ENCODE measurements at regions not wholly inside any gene's neighbourhood (a gene's known extent, or its start where the extent isn't known, plus 50 kb on each side); places are given as distances from the start of the nearest gene placed in this dataset.
"Not testable (repeated sequence)": the region's sequence is repeated elsewhere in the genome, so short reads cannot be mapped to it uniquely, and the experiment has no call there.

GRCh38 chr2:84373391-84373790, 85.7 kb downstream of the SUCLG1 start:
- no peak for DNase-seq

GRCh38 chr2:84362541-84362940, 96.5 kb downstream of the SUCLG1 start:
- DNase-seq = no peak

GRCh38 chr2:84338069-84338468, 121.0 kb downstream of the SUCLG1 start:
- DNase-seq = no peak

GRCh38 chr2:84327645-84328249, 131.3 kb downstream of the SUCLG1 start:
- no peak for DNase-seq

GRCh38 chr2:84326831-84327432, 132.1 kb downstream of the SUCLG1 start:
- no peak for DNase-seq

- no peak for DNase-seq
Observed at GRCh38 chr2:84323890-84324289, 135.2 kb downstream of the SUCLG1 start.

GRCh38 chr2:84320940-84321339, 138.1 kb downstream of the SUCLG1 start:
- DNase-seq = no peak

- DNase-seq = no peak
Observed at GRCh38 chr2:84319581-84319980, 139.5 kb downstream of the SUCLG1 start.

- DNase-seq = no peak
Observed at GRCh38 chr2:84317135-84317534, 141.9 kb downstream of the SUCLG1 start.

- peak; percentile 74 for DNase-seq
Observed at GRCh38 chr2:84314901-84315330, 144.2 kb downstream of the SUCLG1 start.

GRCh38 chr2:84314250-84314649, 144.8 kb downstream of the SUCLG1 start:
- no peak for DNase-seq

GRCh38 chr2:84309281-84309680, 149.8 kb downstream of the SUCLG1 start:
- no peak for DNase-seq

GRCh38 chr2:84306361-84306760, 152.7 kb downstream of the SUCLG1 start:
- no peak for DNase-seq

GRCh38 chr2:84302513-84303412, 156.3 kb downstream of the SUCLG1 start:
- DNase-seq = peak; percentile 27

- DNase-seq = no peak
Observed at GRCh38 chr2:84301717-84302116, 157.4 kb downstream of the SUCLG1 start.

- DNase-seq = no peak
Observed at GRCh38 chr2:84300696-84301029, 158.4 kb downstream of the SUCLG1 start.

- DNase-seq = not testable (repeated sequence)
Observed at GRCh38 chr2:84300001-84300695, 158.9 kb downstream of the SUCLG1 start.

- no peak for DNase-seq
Observed at GRCh38 chr2:84299211-84299775, 159.8 kb downstream of the SUCLG1 start.

- DNase-seq = no peak
Observed at GRCh38 chr2:84297155-84297554, 161.9 kb downstream of the SUCLG1 start.

- DNase-seq = no peak
Observed at GRCh38 chr2:84293791-84294380, 165.2 kb downstream of the SUCLG1 start.

GRCh38 chr2:84292545-84292944, 166.5 kb downstream of the SUCLG1 start:
- no peak for DNase-seq

GRCh38 chr2:84290537-84290936, 168.5 kb downstream of the SUCLG1 start:
- DNase-seq = no peak

GRCh38 chr2:84288293-84288692, 170.8 kb downstream of the SUCLG1 start:
- no peak for DNase-seq

Measured in activated naive CD4-positive, alpha-beta T cell treated with Interleukin-2 at 50 U/mL for 16 hours (primary cell).